Immature natural killer cell (primary cell): ENCODE measurements at regions not wholly inside any gene's neighbourhood (a gene's known extent, or its start where the extent isn't known, plus 50 kb on each side); places are given as distances from the start of the nearest gene placed in this dataset.
"Not testable (repeated sequence)": the region's sequence is repeated elsewhere in the genome, so short reads cannot be mapped to it uniquely, and the experiment has no call there.

Experiments used
- DNase-seq, 3 donors: peaks; one replicate each; pipeline ENCODE4 v3.0.0; 2022; ENCODE audit warnings: mixed read lengths in 1 of 3
- H3K27ac Mint-ChIP-seq, 6 donors: one replicate each; pipeline ENCODE4 v1.8.0; 2020; ENCODE audit warnings: mixed read lengths in 6 of 6, mild to moderate bottlenecking in 5 of 6, inconsistent platforms in 4 of 6, moderate library complexity in 3 of 6
- H3K27me3 Mint-ChIP-seq, 3 donors: one replicate each; pipeline ENCODE4 v1.8.0; 2020 to 2021; ENCODE audit warnings: low read depth in 3 of 3, mild to moderate bottlenecking in 3 of 3, mixed read lengths in 3 of 3, moderate library complexity in 3 of 3, inconsistent platforms in 1 of 3
- H3K36me3 Mint-ChIP-seq, 3 donors: one replicate each; pipeline ENCODE4 v1.8.0; 2020; ENCODE audit warnings: mixed read lengths in 3 of 3, inconsistent platforms in 2 of 3, mild to moderate bottlenecking in 2 of 3
- H3K4me1 Mint-ChIP-seq, 2 donors: one replicate each; pipeline ENCODE4 v1.8.0; 2020; ENCODE audit warnings: inconsistent platforms in 2 of 2, mild to moderate bottlenecking in 2 of 2, mixed read lengths in 2 of 2, moderate library complexity in 1 of 2
- H3K4me3 Mint-ChIP-seq, 5 donors: one replicate each; pipeline ENCODE4 v1.8.0; 2020; ENCODE audit warnings: mild to moderate bottlenecking in 5 of 5, mixed read lengths in 5 of 5, inconsistent platforms in 3 of 5, moderate library complexity in 3 of 5
- H3K9me3 Mint-ChIP-seq, 6 donors: one replicate each; pipeline ENCODE4 v1.8.0; 2020; ENCODE audit warnings: mild to moderate bottlenecking in 6 of 6, mixed read lengths in 6 of 6, inconsistent platforms in 4 of 6, moderate library complexity in 3 of 6

- no peaks in the 10 kb centered on the region for H3K36me3 Mint-ChIP-seq
- no peaks in the 10 kb centered on the region for H3K4me1 Mint-ChIP-seq
- H3K27me3 Mint-ChIP-seq: no peaks in the 10 kb centered on the region
- H3K9me3 Mint-ChIP-seq: peaks cover 0 to 6% (median 0%) of the 10 kb centered on the region in 6 donors
- no peak for DNase-seq
- no peak overlapping the region for H3K4me3 Mint-ChIP-seq
- H3K27ac Mint-ChIP-seq: no peak overlapping the region
Measured at GRCh38 chr1:209156991-209157390, 426.5 kb upstream of the CAMK1G start.

DNA sequence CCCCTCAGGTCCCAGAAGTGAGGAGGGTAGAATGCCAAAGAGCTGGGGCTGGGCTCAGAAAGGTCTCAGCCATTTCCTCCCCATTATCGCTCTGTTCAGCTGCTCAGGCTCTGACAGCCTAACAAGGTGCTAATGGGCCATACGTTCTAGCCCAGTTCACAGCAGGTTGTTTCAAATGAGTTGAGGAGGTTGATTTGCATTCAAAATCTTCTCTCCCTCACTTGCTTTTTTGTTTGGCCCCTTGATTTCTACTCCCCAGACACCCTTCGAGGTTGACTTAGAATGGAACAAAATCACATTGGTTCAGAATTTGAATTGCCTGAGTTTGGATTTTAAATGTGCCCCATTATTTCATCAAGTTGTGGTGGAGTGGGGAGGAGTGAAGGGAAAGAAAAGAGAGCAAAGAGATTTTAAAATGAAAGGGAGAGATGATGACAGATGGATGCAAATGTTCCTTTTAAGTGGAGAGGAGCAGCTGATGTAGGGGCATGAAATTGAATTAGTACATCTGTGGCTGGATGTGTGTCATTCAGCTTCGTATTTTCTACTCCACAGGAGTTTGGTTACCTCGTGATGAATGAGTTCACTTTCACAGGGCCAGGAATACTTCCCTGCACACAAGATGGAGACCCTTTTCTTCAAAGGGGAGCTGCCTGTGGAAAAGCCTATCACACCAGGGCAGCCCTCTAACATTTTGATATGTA, 425.8 kb upstream of the CAMK1G start:
- Mint-ChIP-seq H3K4me1 (no peaks in the 10 kb centered on the region), H3K36me3 (no peaks in the 10 kb centered on the region), H3K27ac (no peak overlapping the region), H3K27me3 (peaks cover 0 to 2% (median 0%) of the 10 kb centered on the region in 3 donors), H3K9me3 (peaks cover 0 to 10% (median 0%) of the 10 kb centered on the region in 6 donors), H3K4me3 (no peak overlapping the region)
- DNase-seq: no peak

GRCh38 chr1:209158851-209159250, 424.7 kb upstream of the CAMK1G start:
- DNase-seq: no peak
- Mint-ChIP-seq H3K36me3 (no peaks in the 10 kb centered on the region), H3K4me3 (no peak overlapping the region), H3K27ac (no peak overlapping the region), H3K4me1 (no peaks in the 10 kb centered on the region), H3K27me3 (peaks cover 0 to 4% (median 3%) of the 10 kb centered on the region in 3 donors), H3K9me3 (peaks cover 0 to 11% (median 2%) of the 10 kb centered on the region in 6 donors)

GRCh38 chr1:209160230-209160629, 423.3 kb upstream of the CAMK1G start:
- DNase-seq: no peak
- no peak overlapping the region for H3K27ac Mint-ChIP-seq
- peaks cover 3 to 5% (median 3%) of the 10 kb centered on the region in 3 donors for H3K27me3 Mint-ChIP-seq
- no peak overlapping the region for H3K4me3 Mint-ChIP-seq
- H3K9me3 Mint-ChIP-seq: peaks cover 0 to 11% (median 2%) of the 10 kb centered on the region in 6 donors
- H3K4me1 Mint-ChIP-seq: no peaks in the 10 kb centered on the region
- H3K36me3 Mint-ChIP-seq: no peaks in the 10 kb centered on the region

DNA sequence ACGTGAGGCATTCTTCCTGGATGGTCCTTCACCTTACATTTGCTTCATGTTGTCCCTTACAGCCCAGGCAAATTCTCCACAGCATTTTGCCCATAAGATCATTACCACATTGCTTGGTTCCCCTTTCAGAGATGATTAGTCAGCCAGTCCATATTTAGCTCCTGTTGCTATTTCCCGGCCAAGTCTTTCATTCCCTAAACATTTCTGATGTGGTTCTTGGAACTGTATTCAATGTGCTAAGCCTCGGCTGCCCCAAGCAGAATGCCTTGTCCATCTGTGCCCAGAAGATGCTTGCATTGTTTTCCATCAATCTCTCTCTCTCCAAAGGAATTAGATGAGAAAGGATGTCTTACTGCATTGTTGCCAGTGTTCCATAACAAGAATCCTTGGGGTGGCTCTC, 420.9 kb upstream of the CAMK1G start:
- Mint-ChIP-seq H3K4me1 (no peaks in the 10 kb centered on the region), H3K27me3 (peaks cover 3 to 7% (median 3%) of the 10 kb centered on the region in 3 donors), H3K9me3 (peaks cover 0 to 11% (median 2%) of the 10 kb centered on the region in 6 donors), H3K4me3 (no peak overlapping the region), H3K36me3 (no peaks in the 10 kb centered on the region), H3K27ac (no peak overlapping the region)
- DNase-seq: no peak

DNA sequence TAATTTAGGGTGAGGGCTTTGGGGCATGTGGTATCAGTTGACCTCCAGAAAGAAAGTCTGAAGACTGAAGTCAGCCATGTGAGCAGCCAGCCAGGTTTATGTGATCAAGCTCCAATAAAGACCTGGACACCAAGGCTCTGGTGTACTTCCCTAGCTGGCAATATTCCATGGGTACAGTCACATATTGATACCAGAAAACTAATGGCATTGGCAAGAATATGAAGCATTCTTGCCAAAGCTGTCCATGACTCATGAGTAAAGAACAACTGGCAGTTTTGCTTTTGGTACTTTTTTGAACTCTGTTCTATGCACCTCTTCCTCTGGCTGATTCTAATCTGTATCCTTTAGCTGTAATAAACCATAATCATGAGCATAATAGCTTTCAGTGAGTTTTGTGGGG, 415.3 kb upstream of the CAMK1G start:
- no peak overlapping the region for H3K4me3 Mint-ChIP-seq
- peaks cover 0 to 14% (median 7%) of the 10 kb centered on the region in 6 donors for H3K9me3 Mint-ChIP-seq
- H3K36me3 Mint-ChIP-seq: no peaks in the 10 kb centered on the region
- H3K27ac Mint-ChIP-seq: no peak overlapping the region
- no peak for DNase-seq
- no peaks in the 10 kb centered on the region for H3K4me1 Mint-ChIP-seq
- H3K27me3 Mint-ChIP-seq: peaks cover 3 to 7% (median 4%) of the 10 kb centered on the region in 3 donors

DNA sequence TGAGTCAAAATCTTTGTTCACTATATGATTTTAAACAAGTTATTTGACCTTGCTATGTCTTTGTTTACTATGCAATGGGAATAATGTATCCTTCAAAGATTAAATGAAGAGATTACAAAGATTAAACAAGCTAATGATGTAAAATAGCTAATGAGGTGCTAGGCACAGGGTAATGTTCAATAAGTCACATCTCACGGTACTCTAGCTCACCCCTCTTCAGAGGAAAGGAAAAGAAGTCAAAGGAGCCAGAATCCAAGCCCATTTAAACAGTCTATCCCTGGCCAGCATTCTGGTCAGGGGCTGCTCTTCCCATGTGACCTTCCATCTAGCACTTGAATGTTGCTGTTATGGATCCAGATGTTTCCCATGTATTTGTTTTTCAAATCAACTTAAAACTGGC, 412.4 kb upstream of the CAMK1G start:
- H3K36me3 Mint-ChIP-seq: no peaks in the 10 kb centered on the region
- no peak overlapping the region for H3K27ac Mint-ChIP-seq
- H3K4me3 Mint-ChIP-seq: no peak overlapping the region
- peaks cover 0 to 4% (median 2%) of the 10 kb centered on the region in 3 donors for H3K27me3 Mint-ChIP-seq
- peaks cover 0 to 14% (median 7%) of the 10 kb centered on the region in 6 donors for H3K9me3 Mint-ChIP-seq
- DNase-seq: no peak
- H3K4me1 Mint-ChIP-seq: no peaks in the 10 kb centered on the region

- Mint-ChIP-seq H3K27ac (no peak overlapping the region), H3K4me3 (no peak overlapping the region), H3K36me3 (no peaks in the 10 kb centered on the region), H3K4me1 (no peaks in the 10 kb centered on the region), H3K27me3 (peaks cover 0 to 4% (median 0%) of the 10 kb centered on the region in 3 donors), H3K9me3 (peaks cover 0 to 14% (median 9%) of the 10 kb centered on the region in 6 donors)
- no peak for DNase-seq
Measured at GRCh38 chr1:209172286-209172685, 411.2 kb upstream of the CAMK1G start.

- H3K36me3 Mint-ChIP-seq, H3K27me3 Mint-ChIP-seq, H3K4me1 Mint-ChIP-seq, H3K4me3 Mint-ChIP-seq, DNase-seq, H3K27ac Mint-ChIP-seq: not testable (repeated sequence)
- peaks cover 0 to 15% (median 9%) of the 10 kb centered on the region in 6 donors for H3K9me3 Mint-ChIP-seq
Measured at GRCh38 chr1:209172792-209173542, 410.5 kb upstream of the CAMK1G start.

DNA sequence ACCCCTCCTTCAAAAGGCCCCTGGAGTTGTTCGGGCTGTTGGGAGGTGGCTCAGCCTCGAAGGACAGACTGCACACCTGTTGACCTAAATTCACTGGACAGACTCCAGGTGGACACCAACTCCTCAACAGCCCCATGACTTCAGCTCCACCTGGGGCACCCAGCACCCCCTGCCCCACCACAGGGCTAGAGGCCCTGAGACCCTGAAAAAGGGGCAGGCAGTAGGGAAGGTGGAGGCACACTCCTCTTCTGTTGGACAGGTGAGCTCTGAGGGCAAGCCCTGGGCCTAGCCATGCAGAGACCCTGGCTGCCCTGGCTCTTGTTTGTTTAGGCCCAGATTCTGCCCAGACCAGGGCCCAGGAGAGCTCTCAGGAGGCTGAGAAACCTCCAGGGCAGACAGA, 409.7 kb upstream of the CAMK1G start:
- H3K27ac Mint-ChIP-seq, H3K27me3 Mint-ChIP-seq, H3K4me3 Mint-ChIP-seq, DNase-seq, H3K36me3 Mint-ChIP-seq, H3K4me1 Mint-ChIP-seq: not testable (repeated sequence)
- H3K9me3 Mint-ChIP-seq: peaks cover 0 to 21% (median 9%) of the 10 kb centered on the region in 6 donors

GRCh38 chr1:209176866-209177430, 406.6 kb upstream of the CAMK1G start:
- H3K4me1 Mint-ChIP-seq: no peaks in the 10 kb centered on the region
- H3K27ac Mint-ChIP-seq: no peak overlapping the region
- no peak overlapping the region for H3K4me3 Mint-ChIP-seq
- DNase-seq: no peak
- H3K9me3 Mint-ChIP-seq: peaks cover 2 to 18% (median 8%) of the 10 kb centered on the region in 6 donors
- peaks cover 0 to 3% (median 0%) of the 10 kb centered on the region in 3 donors for H3K27me3 Mint-ChIP-seq
- H3K36me3 Mint-ChIP-seq: no peaks in the 10 kb centered on the region

DNA sequence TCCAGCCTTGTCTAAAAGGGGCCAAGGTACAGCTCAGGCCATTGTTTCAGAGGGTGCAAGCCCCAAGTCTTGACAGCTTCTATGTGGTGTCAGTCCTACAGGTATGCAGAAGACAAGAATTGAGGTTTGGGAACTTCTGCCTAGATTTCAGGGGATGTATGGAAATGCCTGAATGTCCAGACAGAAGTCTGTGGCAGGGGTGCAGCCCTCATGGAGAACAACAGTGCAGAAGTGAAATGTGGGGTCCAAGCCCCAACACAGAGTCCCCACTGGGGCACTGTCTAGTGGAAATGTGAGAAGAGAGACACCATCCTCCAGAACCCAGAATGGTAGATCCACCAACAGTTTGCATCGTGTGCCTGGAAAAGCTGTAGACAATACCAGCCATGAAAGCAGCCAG, 400.3 kb upstream of the CAMK1G start:
- H3K27ac Mint-ChIP-seq: no peak overlapping the region
- no peaks in the 10 kb centered on the region for H3K36me3 Mint-ChIP-seq
- H3K4me1 Mint-ChIP-seq: no peaks in the 10 kb centered on the region
- H3K27me3 Mint-ChIP-seq: peaks cover 0 to 3% (median 1%) of the 10 kb centered on the region in 3 donors
- H3K4me3 Mint-ChIP-seq: no peak overlapping the region
- H3K9me3 Mint-ChIP-seq: peaks cover 0 to 25% (median 5%) of the 10 kb centered on the region in 6 donors
- DNase-seq: no peak

GRCh38 chr1:209187589-209187988, 395.9 kb upstream of the CAMK1G start:
- Mint-ChIP-seq H3K4me1 (no peaks in the 10 kb centered on the region), H3K27ac (no peak overlapping the region), H3K4me3 (no peak overlapping the region), H3K36me3 (no peaks in the 10 kb centered on the region), H3K27me3 (peaks cover 0 to 1% (median 0%) of the 10 kb centered on the region in 3 donors), H3K9me3 (peaks cover 0 to 14% (median 2%) of the 10 kb centered on the region in 6 donors)
- no peak for DNase-seq

DNA sequence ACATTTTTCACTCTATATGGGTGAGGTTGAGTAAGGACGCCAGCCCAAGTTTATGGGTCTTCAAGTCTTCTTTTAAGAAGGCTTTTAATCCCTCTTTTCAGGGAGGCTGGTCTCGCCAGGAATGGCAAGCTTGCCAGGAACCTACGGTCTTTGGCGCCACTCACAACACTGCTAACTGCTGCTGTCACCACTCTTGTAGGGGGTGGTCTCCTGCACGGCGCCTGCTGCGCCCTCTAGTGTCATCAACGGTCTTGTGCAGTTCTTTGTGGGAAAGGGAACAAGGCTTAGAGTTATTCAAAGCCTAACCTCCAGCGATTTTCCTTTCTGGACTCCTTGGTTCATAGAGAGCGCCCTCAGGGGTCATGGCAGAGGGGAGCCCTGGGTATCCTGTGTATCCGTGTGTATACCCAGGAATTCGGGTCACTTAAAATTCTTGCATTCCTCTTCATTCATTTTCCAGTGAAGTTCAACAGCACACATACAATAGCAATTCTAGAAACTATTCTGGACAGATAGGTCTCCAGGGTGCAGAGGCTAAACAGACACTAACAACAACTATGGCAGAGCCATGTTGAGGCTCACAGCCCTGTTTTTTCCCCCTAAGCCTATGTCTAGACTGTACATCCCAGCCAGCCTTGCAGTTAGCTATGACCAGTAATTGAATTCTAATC, 392.8 kb upstream of the CAMK1G start:
- Mint-ChIP-seq H3K27me3 (peaks cover 0 to 1% (median 0%) of the 10 kb centered on the region in 3 donors), H3K9me3 (peaks cover 8 to 17% (median 14%) of the 10 kb centered on the region in 6 donors)
- DNase-seq: no peak

More for the DNA sequence above, 392.8 kb upstream of the CAMK1G start:
- no peak overlapping the region for H3K4me3 Mint-ChIP-seq
- no peaks in the 10 kb centered on the region for H3K4me1 Mint-ChIP-seq
- no peaks in the 10 kb centered on the region for H3K36me3 Mint-ChIP-seq
- H3K27ac Mint-ChIP-seq: no peak overlapping the region
